HG03442 (cell line): ENCODE measurements at regions not wholly inside any gene's neighbourhood (a gene's known extent, or its start where the extent isn't known, plus 50 kb on each side); places are given as distances from the start of the nearest gene placed in this dataset.

Source experiments
- ATAC-seq: cut with Tn5 transposase; IDR thresholded peaks from one replicate; pipeline ENCODE4 v1.9.1; 2021; ENCODE audit warnings: mild to moderate bottlenecking, moderate library complexity; ENCODE audit not compliant: unreplicated experiment

GRCh38 chr6:111984516-111985201 lies 69.2 kb upstream of the CCN6 start:
- no peak for ATAC-seq

GRCh38 chr6:111985202-111985731 lies 68.6 kb upstream of the CCN6 start:
- no peak for ATAC-seq

- ATAC-seq, result no peak
Measured at GRCh38 chr6:111986651-111987050, 67.3 kb upstream of the CCN6 start.

- no peak for ATAC-seq
Measured at GRCh38 chr6:111987295-111987694, 66.6 kb upstream of the CCN6 start.

- ATAC-seq, result no peak
Measured at GRCh38 chr6:111988926-111989325, 65.0 kb upstream of the CCN6 start.

GRCh38 chr6:111989743-111990142 lies 64.2 kb upstream of the CCN6 start:
- peak; percentile 48 for ATAC-seq

- ATAC-seq, result peak; percentile 38
Measured at GRCh38 chr6:111990214-111990613, 63.7 kb upstream of the CCN6 start.

GRCh38 chr6:111992851-111993250 lies 61.1 kb upstream of the CCN6 start:
- peak; percentile 71 for ATAC-seq

- peak; percentile 2 for ATAC-seq
Measured at GRCh38 chr6:111993342-111993741, 60.6 kb upstream of the CCN6 start.

GRCh38 chr6:111994791-111995190 lies 59.1 kb upstream of the CCN6 start:
- no peak for ATAC-seq

- ATAC-seq, result no peak
Measured at GRCh38 chr6:111995404-111995803, 58.5 kb upstream of the CCN6 start.

- no peak for ATAC-seq
Measured at GRCh38 chr6:111996144-111996865, 57.6 kb upstream of the CCN6 start.

- peak; percentile 56 for ATAC-seq
Measured at GRCh38 chr6:111997078-111997852, 56.6 kb upstream of the CCN6 start.

GRCh38 chr6:111997853-111998208 lies 56.1 kb upstream of the CCN6 start:
- no peak for ATAC-seq

- no peak for ATAC-seq
Measured at GRCh38 chr6:112002307-112002706, 51.6 kb upstream of the CCN6 start.
